Upper lobe of left lung (tissue), 6 donors: ENCODE measurements at regions not wholly inside any gene's neighbourhood (a gene's known extent, or its start where the extent isn't known, plus 50 kb on each side); places are given as distances from the start of the nearest gene placed in this dataset.

Experiments used
- ATAC-seq, 2 donors: fragments of 200-7000 bp; cut with Tn5 transposase; one replicate each; pipeline ENCODE4 v1.9.1; 2022; ENCODE audit warnings: mild to moderate bottlenecking in 2 of 2, moderate library complexity in 2 of 2; ENCODE audit not compliant: low FRiP score in 2 of 2
- DNase-seq, 2 donors: peaks; one replicate each; pipeline ENCODE4 v3.0.0-alpha.2; 2019 to 2020
- H3K27ac ChIP-seq, 4 donors: fragments of 200-600 bp; sonication (generic); one replicate each; pipeline ENCODE4 v1.5.1; 2016 to 2019
- H3K27me3 ChIP-seq, 4 donors: fragments of 200-600 bp; sonication (generic); one replicate each; pipeline ENCODE4 v1.5.1; 2017 to 2019
- H3K36me3 ChIP-seq, 4 donors: fragments of 200-600 bp; sonication (generic); one replicate each; pipeline ENCODE4 v1.5.1; 2016 to 2019
- H3K4me1 ChIP-seq, 4 donors: fragments of 200-600 bp; sonication (generic); one replicate each; pipeline ENCODE4 v1.5.1; 2018 to 2019
- H3K4me3 ChIP-seq, 4 donors: fragments of 200-600 bp; sonication (generic); one replicate each; pipeline ENCODE4 v1.5.1; 2017 to 2019; ENCODE audit warnings: mild to moderate bottlenecking in 2 of 4, moderate library complexity in 1 of 4
- H3K9me3 ChIP-seq, 4 donors: fragments of 200-600 bp; sonication (generic); one replicate each; pipeline ENCODE4 v1.5.1; 2018 to 2019
- CTCF ChIP-seq, 6 experiments: fragments of 450-650 bp in 4 of 6; fragments of 200-600 bp in 2 of 6; sonication (generic) in 2 of 6; IDR thresholded peaks; one replicate each; pipeline ENCODE4 v1.5.1; 2016 to 2019; ENCODE audit warnings: antibody characterized with exemption in 6 of 6
- EP300 ChIP-seq, 4 donors: sonication (generic); formaldehyde crosslinking; IDR thresholded peaks; one replicate each; pipeline ENCODE4 v1.5.1; 2017; ENCODE audit warnings: antibody characterized with exemption in 4 of 4, control low read depth in 2 of 4
- POLR2A ChIP-seq, 4 donors: fragments of 450-650 bp; IDR thresholded peaks; one replicate each; pipeline ENCODE4 v1.5.1; 2016 to 2017; ENCODE audit warnings: antibody characterized with exemption in 4 of 4, mild to moderate bottlenecking in 2 of 4
- POLR2AphosphoS5 ChIP-seq, 2 donors: sonication (generic); formaldehyde crosslinking; IDR thresholded peaks; one replicate each; pipeline ENCODE4 v1.5.1; 2017; ENCODE audit warnings: antibody characterized with exemption in 2 of 2
- WGBS, 2 donors: methylation state at CpG; one replicate each; pipeline ENCODE4 v1.1.5; 2017 to 2018; 5-methylcytosine and 5-hydroxymethylcytosine counted together
- donor health status: DM: no; HTN: no; CAD: no; lungs with moderate emphysema.
- donor health status: DM: no; HTN: yes; CAD: no; lungs with severe emphysema.

DNA sequence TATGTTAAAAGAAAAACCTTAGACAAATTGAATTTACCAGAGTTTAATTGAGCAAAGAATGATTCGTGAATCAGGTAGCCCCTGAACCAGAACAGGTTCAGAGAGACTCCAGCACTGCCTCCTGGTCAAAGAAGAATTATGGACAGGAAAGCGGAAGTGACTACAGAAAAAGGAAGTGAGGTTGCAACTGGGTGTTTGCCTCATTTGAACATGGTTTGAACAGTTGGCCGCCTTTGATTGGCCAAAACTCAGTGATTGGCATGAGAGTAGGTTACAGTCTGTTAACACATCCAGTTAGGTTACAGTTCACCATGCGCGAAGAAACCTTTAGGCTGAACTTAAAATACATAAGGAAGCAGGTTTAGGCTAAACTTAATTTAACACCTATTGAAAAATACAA, 248.8 kb downstream of the TFAP2A start:
- no peaks in the 10 kb centered on the region for H3K4me1 ChIP-seq
- ATAC-seq = no peak
- H3K9me3 ChIP-seq = no peaks in the 10 kb centered on the region
- TF ChIP-seq POLR2A (IDR thresholded peaks at IDR 0.05) (no peak), EP300 (IDR thresholded peaks at IDR 0.05) (no peak), POLR2AphosphoS5 (IDR thresholded peaks at IDR 0.05) (no peak), CTCF (IDR thresholded peaks at IDR 0.05) (no peak)
- no peak for DNase-seq
- no peaks in the 10 kb centered on the region for H3K36me3 ChIP-seq
- no peaks in the 10 kb centered on the region for H3K27me3 ChIP-seq
- no peak overlapping the region for H3K27ac ChIP-seq
- no peak overlapping the region for H3K4me3 ChIP-seq
- WGBS, 2 donors = 84 to 87% methylated on average over 5 of the region's 5 CpGs

GRCh38 chr6:10163203-10163962, 251.5 kb downstream of the TFAP2A start:
- TF ChIP-seq EP300 (IDR thresholded peaks at IDR 0.05) = no peak
- no peaks in the 10 kb centered on the region for H3K4me1 ChIP-seq
- H3K9me3 ChIP-seq = no peaks in the 10 kb centered on the region
- DNase-seq (no peak), ATAC-seq (no peak)
- H3K27me3 ChIP-seq = no peaks in the 10 kb centered on the region
- no peaks in the 10 kb centered on the region for H3K36me3 ChIP-seq
- no peak overlapping the region for H3K4me3 ChIP-seq
- 49 to 60% methylated on average over 14 of the region's 14 CpGs for WGBS, 2 donors
- H3K27ac ChIP-seq = no peak overlapping the region

- Histone ChIP-seq H3K27ac (no peak overlapping the region), H3K4me3 (no peak overlapping the region), H3K27me3 (no peaks in the 10 kb centered on the region), H3K36me3 (no peaks in the 10 kb centered on the region), H3K9me3 (no peaks in the 10 kb centered on the region), H3K4me1 (no peaks in the 10 kb centered on the region)
- 82 to 96% methylated on average over 4 of the region's 4 CpGs for WGBS, 2 donors
- DNase-seq (no peak), ATAC-seq (no peak)
- TF ChIP-seq EP300 (IDR thresholded peaks at IDR 0.05) = no peak
Observed at GRCh38 chr6:10156875-10157274, 258.0 kb downstream of the TFAP2A start.

DNA sequence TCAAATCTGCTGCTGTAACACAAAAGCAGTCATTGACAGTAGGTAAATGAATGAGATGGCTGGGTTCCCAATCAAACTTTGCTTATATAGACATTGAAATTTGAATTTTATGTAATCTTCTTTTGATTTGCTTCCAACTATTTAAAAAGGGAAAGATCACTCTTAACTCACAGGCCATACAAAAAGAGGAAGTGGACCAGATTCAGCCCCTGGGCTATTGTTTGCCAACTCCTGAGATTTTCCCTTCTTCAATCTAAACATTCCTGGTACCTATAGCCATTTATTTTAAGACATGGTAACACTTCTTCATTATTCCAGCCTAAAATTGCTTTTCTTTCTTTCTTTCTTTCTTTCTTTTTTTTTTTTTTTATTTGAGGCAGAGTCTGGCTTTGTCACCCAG, 260.6 kb downstream of the TFAP2A start:
- H3K27ac ChIP-seq = no peak overlapping the region
- no peak for ATAC-seq
- no peak for DNase-seq
- no peaks in the 10 kb centered on the region for H3K4me1 ChIP-seq
- H3K4me3 ChIP-seq = no peak overlapping the region
- H3K27me3 ChIP-seq = no peaks in the 10 kb centered on the region
- no peaks in the 10 kb centered on the region for H3K9me3 ChIP-seq
- no peaks in the 10 kb centered on the region for H3K36me3 ChIP-seq
- TF ChIP-seq POLR2A (IDR thresholded peaks at IDR 0.05) (no peak), EP300 (IDR thresholded peaks at IDR 0.05) (no peak), CTCF (IDR thresholded peaks at IDR 0.05) (no peak), POLR2AphosphoS5 (IDR thresholded peaks at IDR 0.05) (no peak)

GRCh38 chr6:10151144-10151915, 263.5 kb downstream of the TFAP2A start:
- WGBS, 2 donors = 73 to 81% methylated on average over 6 of the region's 6 CpGs
- Histone ChIP-seq H3K36me3 (no peaks in the 10 kb centered on the region), H3K9me3 (no peaks in the 10 kb centered on the region), H3K27me3 (no peaks in the 10 kb centered on the region), H3K4me3 (no peak overlapping the region), H3K4me1 (no peaks in the 10 kb centered on the region), H3K27ac (no peak overlapping the region)
- no peak for TF ChIP-seq EP300 (IDR thresholded peaks at IDR 0.05)
- no peak for TF ChIP-seq POLR2A (IDR thresholded peaks at IDR 0.05)
- TF ChIP-seq CTCF (IDR thresholded peaks at IDR 0.05) = no peak
- TF ChIP-seq POLR2AphosphoS5 (IDR thresholded peaks at IDR 0.05) = no peak
- no peak for ATAC-seq
- no peak for DNase-seq
